ENCODE measurements at regions not wholly inside any gene's neighbourhood (a gene's known extent, or its start where the extent isn't known, plus 50 kb on each side); places are given as distances from the start of the nearest gene placed in this dataset.

- DNase-seq (ENCODE audit: low spot score): no peak
Observed at GRCh38 chrX:109843963-109844751, 111.1 kb upstream of the ACSL4 start.

GRCh38 chrX:109844986-109845385, 111.9 kb upstream of the ACSL4 start:
- DNase-seq (ENCODE audit: low spot score): no peak

DNA sequence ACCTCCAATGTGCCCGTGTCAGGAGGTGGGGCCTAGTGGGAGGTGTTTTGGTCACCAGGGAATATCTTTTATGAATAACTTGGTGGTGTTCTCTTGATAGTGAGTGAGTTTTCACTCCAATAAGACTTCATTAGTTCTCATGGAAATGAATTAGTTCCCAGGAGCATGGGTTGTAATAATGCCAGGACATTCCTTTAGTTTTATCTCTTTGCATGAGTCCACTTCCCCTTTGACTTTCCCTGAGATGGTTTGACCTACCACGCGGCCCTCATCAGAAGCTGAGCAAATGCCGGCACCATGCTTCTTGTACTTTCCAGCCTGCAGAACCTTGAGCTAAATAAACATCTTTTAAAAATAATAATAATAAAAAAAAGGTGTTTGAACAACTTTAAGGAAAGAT, 112.9 kb upstream of the ACSL4 start:
- no peak for DNase-seq (ENCODE audit: low spot score)

- peak; percentile 49 for DNase-seq (ENCODE audit: low spot score)
Observed at GRCh38 chrX:109847257-109848187, 114.5 kb upstream of the ACSL4 start.

GRCh38 chrX:109848461-109849050, 115.5 kb upstream of the ACSL4 start:
- no peak for DNase-seq (ENCODE audit: low spot score)

DNA sequence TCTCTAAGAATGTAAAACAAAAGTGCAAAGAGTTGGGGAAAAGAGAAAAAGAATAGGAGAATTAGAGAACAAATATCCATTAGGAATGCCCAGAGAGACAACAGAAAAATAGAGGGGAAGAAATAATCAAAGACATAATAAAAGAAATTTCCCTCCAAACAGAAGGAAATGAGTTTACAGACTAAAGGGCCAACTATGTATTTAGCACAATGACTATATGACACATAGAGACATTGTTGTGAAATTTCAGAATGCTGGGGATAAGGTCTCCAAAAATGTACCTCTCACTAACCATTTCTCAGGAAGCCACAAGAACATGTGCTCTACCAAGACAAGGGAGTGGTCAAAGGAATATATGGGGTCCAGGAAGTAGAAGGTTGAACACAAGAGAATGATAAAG, 121.0 kb upstream of the ACSL4 start:
- DNase-seq (ENCODE audit: low spot score): no peak

- DNase-seq (ENCODE audit: low spot score): no peak
Observed at GRCh38 chrX:109855501-109855900, 122.4 kb upstream of the ACSL4 start.

DNA sequence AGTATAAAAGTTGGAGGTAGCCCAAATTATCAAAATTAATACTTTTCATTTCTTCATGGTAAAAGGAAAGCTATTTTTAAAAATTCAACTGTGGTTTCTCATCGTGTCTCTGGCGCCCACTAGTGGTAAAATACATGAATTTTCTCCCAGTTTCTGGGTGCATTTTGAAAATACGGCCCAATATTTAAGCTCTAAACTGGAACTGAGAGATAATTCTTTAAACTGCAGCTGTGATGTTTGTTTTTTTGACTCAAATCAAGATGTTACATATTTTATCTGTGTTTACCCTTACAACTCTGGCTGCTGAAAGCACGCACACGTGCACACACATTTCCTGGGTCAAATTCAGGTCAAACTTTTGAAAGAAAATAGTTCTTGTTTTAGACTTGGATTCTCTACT, 123.9 kb upstream of the ACSL4 start:
- peak; percentile 25 for DNase-seq (ENCODE audit: low spot score)

- peak; percentile 17 for DNase-seq (ENCODE audit: low spot score)
Observed at GRCh38 chrX:109857584-109858228, 124.6 kb upstream of the ACSL4 start.

DNA sequence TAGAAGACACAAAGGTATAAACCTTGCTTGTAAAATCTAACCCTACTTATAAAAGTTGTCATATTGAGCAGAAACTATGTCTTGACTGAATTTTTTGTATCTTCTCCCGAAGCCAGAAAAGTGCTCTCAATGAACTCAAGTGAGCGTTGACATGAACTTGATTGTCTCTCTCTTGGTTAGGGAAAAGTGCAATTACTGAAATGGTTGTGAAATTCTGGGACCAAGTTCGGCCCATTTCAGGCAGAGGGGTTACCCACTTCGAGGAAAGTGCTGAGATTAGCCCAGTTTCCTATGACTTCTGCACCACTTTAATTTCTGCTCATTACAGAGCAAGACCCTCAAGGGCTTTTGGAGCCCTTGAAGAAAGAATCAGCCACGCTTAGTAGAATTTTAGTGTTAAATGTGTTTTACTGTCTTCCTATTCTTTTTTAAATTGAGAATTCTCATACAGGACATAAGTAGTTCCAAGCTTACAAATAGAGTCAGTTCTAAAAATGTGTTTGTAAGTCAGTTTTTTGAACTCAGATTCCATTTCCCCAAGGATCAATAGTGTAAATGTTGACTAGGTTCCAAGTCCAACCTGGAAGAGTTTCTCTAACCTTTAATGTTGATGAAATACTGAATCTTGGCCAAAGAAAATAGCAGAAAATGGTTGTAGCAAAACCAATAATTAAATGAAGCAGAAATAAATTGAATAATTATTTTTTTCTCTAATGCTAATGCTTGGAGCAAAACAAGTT, 125.7 kb upstream of the ACSL4 start:
- DNase-seq (ENCODE audit: low spot score): no peak

DNA sequence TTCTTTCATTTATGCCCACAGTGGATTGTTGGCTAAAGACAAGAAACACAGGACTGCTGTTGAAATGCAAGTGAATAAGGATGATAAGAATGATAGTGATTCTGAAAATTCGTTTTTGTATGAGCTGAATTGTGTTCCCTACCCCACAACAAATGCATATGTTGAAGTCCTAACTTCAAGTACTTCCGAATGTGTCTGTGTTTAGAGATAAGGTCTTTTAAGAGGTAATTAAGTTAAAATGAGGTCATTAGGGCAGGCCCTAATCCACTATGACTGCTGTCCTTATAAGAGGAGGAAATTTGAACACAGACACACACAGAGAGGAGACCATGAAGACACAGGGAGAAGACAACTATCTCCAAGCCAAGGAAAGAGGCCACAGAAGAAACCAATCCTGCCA, 126.6 kb upstream of the ACSL4 start:
- no peak for DNase-seq (ENCODE audit: low spot score)

GRCh38 chrX:109862433-109862832, 129.4 kb upstream of the ACSL4 start:
- no peak for DNase-seq (ENCODE audit: low spot score)

- DNase-seq (ENCODE audit: low spot score): no peak
Observed at GRCh38 chrX:109863811-109864210, 130.8 kb upstream of the ACSL4 start.

DNA sequence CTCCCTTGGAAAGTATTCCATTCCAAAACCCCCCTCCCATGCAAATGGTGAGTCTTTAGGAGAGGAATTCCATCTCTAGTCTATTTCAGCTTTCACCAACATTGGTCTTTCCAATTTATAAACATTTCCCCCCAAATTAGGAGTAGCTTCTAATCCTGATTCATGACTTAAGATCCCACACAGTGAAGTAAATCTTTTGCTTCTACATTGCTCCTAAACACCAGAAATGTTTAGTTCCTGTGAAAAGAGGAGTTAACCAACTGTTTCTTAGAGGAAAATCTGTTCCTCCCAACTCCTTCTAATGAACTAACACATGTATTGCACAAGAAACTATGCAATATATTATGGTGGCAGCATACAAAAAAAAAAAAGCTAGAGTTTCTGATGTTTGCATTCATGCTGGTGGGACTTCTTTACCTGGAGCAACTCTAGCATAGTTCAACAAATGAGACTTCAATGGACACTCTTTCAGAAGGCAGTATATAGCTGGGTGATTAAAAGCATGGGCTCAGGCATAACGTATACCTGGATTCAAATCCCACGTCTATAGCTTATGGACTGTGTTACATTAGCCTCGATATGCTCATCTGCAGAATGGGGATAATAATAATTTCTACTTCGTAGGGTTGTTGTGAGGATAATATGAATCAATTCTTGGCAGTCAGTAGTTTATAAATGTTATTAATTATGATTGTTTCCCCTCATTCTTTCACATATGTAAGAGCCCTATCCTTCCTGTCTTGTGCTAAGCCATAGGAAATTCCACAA, 131.6 kb upstream of the TMEM164 start:
- DNase-seq (ENCODE audit: low spot score): no peak

- DNase-seq (ENCODE audit: low spot score): no peak
Observed at GRCh38 chrX:109872021-109872732, 130.7 kb upstream of the TMEM164 start.

- no peak for DNase-seq (ENCODE audit: low spot score)
Observed at GRCh38 chrX:109873574-109873973, 129.3 kb upstream of the TMEM164 start.

- no peak for DNase-seq (ENCODE audit: low spot score)
Observed at GRCh38 chrX:109873983-109874382, 128.9 kb upstream of the TMEM164 start.

DNA sequence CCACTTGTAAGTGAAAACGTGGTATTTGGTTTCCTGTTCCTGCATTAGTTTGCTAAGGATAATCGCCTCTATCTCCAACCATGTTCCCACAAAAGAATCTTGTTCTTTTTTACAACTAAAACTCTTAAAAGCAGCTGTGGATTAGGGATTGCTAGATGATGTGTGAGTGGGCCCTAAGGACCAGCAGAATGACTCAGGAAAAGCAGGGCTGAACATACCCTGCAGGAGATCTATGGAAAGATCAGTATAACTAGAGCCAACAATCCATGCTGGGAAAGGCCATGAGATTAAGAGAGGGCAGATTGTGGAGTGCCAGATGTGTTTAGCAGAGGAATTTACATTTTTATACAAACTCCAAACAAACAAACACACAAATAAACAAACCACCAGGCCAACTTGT, 128.4 kb upstream of the TMEM164 start:
- no peak for DNase-seq (ENCODE audit: low spot score)

DNA sequence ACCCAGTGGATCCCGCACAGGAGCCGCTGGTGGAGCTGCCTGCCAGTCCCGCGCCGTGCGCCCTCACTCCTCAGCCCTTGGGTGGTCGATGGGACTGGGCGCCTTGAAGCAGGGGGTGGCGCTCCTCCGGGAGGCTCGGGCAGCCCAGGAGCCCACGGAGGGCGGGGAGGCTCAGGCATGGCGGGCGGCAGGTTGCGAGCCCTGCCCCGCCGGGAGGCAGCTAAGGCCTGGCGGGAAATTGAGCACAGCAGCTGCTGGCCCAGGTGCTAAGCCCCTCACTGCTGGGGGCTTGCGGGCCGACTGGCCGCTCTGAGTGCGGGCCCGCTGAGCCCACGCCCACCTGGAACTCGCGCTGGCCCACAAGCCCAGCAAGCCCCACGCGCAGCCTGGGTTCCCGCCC, 127.1 kb upstream of the TMEM164 start:
- no peak for DNase-seq (ENCODE audit: low spot score)

GRCh38 chrX:109878236-109878635, 124.7 kb upstream of the TMEM164 start:
- no peak for DNase-seq (ENCODE audit: low spot score)

Measured in AG20443 (cell line).